HG03342 (cell line): ENCODE measurements at regions not wholly inside any gene's neighbourhood (a gene's known extent, or its start where the extent isn't known, plus 50 kb on each side); places are given as distances from the start of the nearest gene placed in this dataset.

Source experiments
- ATAC-seq: cut with Tn5 transposase; IDR thresholded peaks from one replicate; pipeline ENCODE4 v1.9.1; 2021; ENCODE audit warnings: mild to moderate bottlenecking, moderate library complexity; ENCODE audit not compliant: unreplicated experiment

DNA sequence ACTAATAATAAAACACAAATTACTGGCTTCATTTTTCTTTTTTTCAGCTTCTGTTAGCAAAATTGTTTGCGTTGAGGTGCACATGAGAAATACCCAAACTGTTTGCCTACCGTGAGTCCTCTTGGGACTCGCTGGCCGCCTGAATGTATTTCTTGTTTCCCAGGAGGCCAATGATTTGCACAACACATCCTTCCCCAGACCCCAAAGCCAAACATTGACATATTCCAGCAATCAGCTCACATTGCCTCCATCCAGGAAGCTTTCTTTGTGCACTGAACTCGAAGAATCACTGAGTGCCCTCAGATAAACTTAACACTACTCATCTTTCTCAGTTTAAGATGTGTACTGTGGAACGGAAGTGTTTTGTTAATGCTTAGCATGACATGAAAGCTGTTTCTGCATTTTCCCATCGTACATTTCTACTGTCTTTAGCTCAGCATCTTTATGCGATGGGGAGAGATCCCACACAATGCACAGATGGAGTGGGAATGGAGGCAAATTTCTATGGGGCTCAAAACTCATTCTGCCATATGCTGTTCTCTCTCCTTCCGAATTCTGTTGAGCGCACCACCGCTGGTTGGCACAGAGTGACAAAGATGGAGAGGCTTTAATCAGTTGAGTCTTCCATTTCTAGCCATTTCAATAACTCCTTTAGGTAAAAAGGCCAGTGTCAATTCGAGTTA, 399.5 kb downstream of the RFC3 start:
- ATAC-seq: no peak

DNA sequence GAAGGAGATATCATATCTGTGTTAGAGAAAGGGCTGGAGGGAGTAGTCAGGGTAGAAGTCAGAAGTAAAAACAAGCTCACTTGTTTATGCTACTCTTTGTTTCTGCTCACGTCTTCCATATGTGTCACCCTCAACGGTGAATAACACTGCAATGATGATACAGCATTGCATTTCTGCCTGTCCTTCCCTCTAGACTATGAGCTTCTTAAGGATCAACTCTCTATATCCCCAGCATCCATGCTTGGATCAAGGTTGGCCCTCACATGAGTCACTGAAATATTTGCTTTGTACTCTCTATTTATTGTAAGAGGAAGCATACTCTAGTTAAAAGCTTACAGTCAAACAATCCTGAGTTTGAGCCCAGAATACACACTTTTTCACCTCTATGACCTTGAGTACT, 406.0 kb downstream of the RFC3 start:
- no peak for ATAC-seq

DNA sequence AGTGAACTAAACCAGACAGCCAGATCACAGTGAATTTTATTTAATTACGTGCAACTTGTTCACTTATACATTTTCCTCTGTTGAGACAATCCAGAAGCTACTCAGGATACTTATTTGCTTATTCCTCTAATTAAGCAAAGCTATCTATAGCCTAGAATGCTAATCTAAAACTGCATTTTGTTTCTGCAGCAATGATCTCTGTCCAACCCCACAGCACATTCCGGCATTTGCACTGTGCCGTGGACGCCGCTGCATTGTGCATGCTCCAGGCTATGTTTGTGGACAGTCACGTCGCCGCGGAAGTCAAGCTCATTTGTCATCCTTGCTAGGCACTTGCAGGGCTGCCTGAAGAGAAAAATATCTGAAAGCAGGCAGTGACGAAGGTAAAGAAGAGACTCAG, 406.9 kb downstream of the RFC3 start:
- ATAC-seq: no peak

DNA sequence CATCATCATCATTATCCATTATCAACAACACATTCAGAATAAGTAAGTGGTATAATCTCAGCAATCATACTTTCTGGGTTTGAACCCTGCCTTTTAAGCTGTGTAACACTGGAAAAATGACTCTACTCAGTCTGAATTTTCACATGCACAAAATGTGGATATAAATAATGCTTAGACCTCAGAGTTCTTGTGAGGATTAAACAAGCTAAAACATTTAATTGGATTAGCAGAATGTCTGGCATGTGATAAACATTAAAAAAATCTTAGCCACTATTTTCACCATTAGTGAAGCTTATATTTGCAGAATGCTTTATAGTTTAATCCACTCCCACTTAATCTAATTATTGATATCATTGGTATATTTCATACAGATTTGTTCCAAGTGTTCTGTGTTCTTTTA, 412.3 kb downstream of the RFC3 start:
- no peak for ATAC-seq

DNA sequence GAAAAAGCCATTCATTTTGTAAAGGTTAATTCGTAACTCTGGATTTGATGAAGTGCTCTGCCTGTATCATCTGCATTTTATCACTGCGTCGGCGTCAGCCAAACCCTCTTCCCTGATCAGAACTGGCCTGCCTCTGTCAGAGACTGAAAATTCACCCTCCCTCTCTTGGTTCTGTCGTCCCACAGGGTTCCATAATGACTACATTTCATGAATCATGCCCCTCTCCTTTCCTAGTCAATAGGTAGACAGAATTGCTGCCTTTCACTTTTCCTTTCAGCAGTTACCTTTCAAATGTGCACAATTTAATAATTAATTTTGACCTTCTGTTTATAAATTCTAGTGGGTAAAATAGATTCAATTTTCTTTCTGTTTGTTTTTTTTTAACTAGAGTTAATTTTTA, 423.4 kb downstream of the RFC3 start:
- ATAC-seq: no peak

DNA sequence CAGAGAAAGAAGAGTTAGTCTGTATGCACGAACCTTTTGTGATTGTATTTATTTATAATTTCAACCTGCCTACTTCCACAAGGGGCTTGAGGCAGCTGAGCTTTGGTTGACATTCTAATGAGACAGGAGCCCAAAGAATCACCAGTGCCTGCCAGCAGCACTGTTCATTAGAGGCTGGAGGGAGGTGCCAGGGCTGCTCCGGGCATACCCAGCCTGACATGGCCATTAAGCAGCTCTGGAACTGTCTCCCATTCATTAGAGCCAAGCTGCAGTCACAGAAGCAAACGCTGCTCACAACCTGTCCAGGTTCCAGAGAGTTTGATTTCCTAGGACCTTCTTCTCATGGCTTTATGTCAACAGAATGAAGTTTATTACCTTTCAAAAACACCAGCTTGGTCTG, 425.5 kb downstream of the RFC3 start:
- ATAC-seq: no peak

DNA sequence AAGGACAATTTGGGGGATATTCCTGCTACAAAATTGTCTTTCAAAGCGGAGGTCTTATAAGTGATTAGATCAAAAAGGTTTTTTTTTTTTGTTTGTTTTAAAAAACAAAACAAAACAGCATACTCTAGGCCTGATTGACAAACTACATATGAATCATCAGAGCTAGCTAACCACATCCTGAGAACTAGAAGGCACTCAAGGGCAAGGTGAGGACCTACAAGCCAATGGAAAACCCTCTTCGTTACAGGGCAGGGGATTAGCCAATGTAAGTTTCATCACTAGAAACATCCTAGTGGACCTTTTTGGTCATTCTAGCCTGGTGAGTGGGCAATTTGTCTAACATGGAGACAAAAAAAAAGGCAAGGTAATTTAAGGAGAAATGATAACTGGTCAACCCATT, 428.6 kb downstream of the RFC3 start:
- no peak for ATAC-seq

DNA sequence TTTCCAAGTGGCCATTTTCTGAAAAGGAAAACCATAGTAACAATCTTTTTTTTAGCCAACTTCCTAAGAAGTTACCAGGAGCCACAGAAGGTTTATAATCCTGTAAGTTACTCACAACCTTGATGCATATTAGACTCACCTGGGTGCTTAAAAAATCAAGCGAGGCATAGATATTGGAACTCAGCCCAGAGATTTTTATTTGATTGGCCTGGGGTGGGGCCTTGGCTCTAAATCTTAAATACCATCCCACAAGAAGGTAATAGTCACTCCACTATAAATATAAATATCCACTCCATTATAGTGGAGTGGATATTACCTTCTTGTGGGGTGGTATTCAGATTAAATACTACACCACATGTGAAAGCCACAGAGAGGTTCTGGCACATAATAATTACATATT, 429.6 kb downstream of the RFC3 start:
- no peak for ATAC-seq

DNA sequence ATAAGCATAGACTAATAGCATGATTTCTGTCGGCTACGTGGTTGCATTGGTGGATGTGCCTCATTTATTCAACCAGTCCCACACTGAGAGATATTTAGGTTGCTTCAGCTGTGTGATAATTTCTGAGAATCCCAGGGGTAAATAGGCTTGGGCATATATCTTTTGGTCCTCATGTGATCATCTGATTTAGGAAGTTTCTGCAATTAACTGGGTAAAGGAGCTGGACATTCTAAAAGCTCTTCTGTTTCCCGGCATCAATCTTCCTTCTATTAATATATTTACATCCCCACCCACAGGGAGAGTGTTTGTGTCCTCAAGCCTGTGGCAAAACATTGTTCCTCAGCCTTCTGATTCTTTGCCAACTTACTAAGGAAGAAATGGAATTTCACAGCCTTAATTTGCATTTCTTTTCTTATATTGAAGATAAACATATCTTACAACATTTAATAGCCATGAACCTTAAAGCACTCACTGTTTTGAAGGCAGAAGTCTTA, 431.6 kb downstream of the RFC3 start:
- no peak for ATAC-seq

DNA sequence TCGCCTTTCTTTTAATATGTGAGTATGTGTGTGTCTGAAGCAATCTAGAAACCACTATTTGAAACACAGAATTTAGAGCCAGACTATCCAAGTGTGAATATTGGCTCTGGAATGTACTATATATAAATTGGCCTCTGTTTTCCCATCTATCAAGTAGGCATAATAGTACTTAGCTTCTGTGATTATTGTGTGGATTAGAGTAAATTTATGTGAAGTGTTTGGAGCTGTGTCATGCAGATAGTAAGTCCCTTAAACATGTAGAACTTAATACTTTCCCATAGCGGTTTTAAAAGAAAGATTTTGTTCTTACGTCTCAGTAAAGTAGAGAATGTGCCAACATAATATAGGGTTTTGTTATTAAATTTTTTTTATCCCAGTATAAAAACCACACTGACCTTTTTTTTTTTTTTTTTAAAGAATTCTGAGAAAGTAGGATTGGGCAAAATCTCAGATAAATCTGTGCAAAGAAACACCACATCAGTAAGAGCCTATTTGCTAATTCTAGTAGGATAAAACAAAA, 432.3 kb downstream of the RFC3 start:
- no peak for ATAC-seq

DNA sequence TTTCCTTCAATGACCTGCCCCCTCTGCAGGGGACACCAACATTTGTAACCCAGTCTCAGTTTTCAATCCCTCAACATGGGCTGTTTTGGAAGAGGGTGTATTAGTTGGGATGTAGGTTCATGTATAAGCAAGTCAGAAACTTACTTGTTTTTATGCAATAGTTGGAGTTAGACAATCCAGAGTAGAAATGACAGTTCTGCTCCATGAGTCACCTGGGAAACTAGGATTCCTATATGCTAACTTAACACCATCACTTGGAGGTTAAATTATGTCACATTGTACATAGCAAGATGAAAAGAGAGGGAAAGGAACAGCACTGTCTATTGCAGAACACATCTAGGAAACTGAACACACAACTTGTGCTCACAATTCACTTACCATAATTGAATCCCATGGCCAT, 436.4 kb downstream of the RFC3 start:
- no peak for ATAC-seq

DNA sequence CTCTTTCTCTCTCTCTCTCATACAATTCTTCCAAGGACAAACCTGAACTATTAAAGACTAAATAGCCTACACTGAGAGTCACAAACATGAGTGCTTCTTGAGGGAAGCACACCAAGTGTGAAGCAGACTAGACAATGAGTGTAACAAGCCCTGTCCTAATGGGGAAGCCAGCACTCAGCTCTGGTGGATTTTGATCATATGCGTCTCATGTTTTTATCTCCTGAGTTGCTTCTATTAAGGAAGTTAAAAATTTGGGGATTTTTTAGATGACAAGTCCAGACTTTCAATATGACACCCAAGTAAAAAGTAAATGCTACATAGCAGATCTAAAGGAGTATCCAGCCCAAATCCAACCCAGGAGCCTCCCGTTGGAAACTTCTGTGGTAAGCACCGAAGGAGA, 437.8 kb downstream of the RFC3 start:
- no peak for ATAC-seq

DNA sequence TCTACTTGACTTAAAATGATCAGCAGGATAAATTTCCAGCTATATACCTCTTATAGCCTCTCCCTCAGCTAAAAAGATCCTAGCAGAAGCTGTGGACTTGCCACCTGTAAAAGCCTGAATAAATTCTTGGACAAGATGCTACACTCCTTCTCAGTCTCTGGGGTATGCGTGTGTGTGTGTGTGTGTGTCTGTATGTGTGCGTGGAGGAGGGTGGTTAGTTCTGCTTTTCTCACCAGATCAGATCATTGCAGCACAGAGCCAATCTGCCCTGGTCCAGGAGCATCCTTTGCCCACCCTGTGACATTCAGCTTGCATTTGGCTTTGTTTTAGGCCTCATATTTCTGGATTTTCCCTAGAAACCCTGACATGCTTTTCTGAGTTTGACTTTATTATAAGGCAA, 438.3 kb downstream of the RFC3 start:
- no peak for ATAC-seq

DNA sequence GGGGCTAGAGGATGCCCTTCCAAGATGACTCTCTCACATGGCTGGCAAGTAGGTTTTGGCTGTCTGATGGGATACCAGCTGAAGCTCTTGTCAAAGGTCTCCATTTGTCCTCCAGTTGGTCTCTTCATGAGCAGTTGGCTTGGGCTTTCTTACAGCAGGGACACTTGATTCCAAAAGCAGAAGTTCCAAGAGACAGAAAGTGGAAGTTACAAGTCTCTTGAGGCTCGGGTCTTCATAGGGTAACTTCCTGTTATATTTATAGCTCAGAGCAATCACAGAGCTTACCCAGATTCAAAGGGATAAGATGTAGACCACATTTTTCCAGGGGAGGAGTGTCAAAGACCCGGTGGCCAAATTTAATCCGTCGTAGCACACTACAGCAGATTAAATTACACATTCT, 440.0 kb downstream of the RFC3 start:
- ATAC-seq: no peak

DNA sequence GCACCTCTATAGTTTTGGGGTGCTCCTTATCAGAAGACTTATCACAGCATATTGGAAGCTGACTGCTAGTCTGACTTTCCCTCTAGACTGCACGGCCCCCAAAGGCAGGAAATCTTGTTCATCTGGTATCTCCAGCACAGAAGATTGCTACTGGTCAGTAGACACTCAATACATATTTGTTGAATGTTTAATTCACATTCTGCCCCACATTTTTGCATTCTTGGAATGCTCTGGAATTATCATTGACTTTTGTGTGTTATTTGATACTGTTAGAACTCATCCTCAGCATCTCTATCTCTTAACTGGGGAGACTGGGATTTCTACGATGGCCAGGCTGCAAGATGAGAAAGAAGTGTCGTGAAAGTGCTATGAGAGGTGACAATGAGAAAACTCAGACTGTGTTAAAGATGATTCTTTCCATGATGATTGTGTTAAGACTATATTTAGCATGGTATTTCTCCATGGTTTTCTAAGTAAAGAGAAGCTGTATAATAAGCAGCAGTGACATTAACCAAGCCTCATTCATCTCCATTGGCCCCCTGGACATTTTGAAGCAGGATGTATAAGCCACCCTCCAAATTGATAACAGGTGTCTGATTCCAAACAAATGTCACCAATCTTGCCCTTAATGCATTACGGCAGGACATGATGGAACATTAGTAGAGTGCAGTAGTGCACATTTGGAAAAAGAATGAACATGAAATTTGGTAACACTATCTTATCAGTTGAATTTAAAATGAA, 440.9 kb downstream of the RFC3 start:
- no peak for ATAC-seq

DNA sequence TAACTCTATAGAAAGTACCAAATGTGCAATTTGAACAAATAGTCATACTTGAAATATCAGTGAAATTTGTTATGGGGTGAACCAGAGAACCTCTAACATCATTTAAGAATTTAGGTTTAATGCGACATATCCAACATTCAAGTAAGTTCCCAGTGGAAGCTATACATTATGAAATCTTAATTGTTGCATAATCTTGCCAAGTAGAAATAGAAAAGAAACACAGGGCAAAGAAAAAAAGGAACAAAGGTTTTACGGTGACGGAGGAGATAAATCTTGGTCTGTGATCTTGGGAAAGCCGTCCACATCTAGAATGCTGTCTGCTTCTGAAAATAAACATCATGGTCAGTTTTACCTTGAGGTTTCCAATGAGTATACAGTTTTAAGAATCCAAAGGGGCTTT, 445.7 kb downstream of the RFC3 start:
- no peak for ATAC-seq

DNA sequence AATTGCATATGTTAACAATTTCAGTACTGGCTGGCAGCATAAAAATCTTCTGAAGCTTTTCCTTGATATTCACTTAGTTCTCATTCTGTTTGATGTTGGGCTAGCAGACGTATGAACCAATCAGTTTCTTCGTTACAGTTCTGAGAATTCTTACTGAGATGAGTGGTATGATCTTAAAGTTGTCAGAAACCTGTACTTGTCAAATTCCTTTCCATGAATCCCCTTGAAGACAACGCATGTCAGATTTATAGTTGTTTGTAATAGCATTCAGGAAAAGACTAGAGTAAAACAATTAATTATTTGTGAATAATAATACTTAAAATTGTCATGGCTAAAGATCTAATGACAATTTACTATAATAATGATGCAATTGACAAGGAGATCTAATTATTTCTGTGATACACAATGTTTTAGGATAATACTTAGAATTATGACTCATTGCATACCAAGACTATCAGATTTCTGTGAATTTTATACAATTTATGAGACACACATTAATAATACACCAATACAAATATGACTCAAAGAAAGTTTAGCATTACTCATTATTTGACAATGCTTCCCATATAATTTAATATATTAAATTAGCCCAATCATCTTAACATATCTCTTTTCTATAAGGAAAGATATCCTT, 447.2 kb downstream of the RFC3 start:
- no peak for ATAC-seq

DNA sequence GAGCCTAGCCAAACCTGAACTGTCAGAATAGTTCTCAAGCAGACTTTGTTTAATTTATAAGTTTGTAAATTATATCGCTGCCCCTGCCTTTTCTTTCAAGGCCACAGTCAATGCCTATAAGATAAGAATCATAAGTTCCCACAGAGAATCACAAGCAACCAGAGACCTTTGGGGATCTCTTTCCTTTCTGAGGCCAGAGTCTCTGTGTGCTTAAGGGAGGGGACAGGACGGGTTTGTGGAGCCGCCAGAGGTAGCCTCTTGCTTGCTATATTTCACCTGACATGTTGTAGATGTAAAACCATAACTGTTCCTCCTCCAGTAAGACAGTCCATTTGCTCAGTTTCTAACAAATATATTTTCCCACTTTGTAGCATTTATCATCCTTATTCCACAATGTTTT, 458.8 kb downstream of the RFC3 start:
- no peak for ATAC-seq

DNA sequence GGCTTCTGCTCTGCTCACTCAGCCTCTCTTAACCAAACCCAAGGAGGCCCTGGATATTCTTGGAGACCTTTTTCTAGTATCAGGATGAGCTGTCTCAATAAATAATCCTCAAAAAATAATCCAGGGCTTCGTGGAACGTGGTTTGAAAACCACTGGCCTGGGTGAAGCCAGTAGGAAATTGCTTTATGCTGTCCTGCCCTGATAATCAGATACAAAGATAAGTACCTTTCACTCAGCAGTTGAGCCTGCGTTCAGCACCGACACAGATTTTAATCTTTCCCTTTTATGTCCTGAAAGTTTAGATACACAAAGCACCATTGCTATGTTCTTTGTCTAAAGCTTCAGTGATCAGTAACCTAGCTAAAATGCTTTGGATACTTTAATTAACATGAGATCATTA, 460.0 kb downstream of the RFC3 start:
- no peak for ATAC-seq

DNA sequence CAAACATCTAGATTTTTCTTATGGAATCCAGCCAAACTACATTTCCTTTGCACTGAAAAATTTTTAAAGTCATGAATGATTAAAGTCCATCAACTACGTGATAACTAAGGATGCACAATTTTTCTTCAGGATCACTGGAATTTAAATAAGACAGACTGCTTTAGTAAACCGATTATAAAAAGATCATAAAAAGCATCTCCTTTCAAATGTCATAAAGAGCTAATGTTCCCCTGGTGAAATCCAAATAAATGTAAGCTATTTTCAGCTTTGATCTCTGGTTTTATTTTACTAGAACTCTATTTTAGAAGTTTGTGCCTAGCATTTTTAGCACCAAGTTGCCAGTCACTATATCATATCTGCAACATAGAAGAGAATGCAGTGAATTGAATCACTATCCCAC, 460.8 kb downstream of the RFC3 start:
- no peak for ATAC-seq

DNA sequence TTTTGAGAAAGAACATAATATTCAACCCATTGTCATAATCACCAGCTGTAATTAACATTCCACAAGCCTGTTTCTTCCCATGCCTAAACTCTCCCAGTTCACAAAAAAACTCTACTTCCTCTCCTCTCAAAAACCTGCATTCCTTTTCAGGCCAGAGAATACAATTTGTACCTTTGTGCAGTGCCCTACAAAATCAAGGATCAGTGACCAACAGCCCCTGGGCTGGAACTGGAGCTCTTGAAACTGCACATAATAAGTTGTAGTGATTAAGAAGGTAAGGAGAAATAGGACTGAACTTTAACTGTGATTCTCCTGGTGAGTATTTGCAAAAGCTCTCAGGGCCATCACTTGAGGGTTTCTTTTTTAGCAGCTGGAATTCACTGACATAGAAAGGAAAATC, 472.7 kb downstream of the RFC3 start:
- ATAC-seq: no peak
